ENCODE measurements at regions not wholly inside any gene's neighbourhood (a gene's known extent, or its start where the extent isn't known, plus 50 kb on each side); places are given as distances from the start of the nearest gene placed in this dataset.

DNA sequence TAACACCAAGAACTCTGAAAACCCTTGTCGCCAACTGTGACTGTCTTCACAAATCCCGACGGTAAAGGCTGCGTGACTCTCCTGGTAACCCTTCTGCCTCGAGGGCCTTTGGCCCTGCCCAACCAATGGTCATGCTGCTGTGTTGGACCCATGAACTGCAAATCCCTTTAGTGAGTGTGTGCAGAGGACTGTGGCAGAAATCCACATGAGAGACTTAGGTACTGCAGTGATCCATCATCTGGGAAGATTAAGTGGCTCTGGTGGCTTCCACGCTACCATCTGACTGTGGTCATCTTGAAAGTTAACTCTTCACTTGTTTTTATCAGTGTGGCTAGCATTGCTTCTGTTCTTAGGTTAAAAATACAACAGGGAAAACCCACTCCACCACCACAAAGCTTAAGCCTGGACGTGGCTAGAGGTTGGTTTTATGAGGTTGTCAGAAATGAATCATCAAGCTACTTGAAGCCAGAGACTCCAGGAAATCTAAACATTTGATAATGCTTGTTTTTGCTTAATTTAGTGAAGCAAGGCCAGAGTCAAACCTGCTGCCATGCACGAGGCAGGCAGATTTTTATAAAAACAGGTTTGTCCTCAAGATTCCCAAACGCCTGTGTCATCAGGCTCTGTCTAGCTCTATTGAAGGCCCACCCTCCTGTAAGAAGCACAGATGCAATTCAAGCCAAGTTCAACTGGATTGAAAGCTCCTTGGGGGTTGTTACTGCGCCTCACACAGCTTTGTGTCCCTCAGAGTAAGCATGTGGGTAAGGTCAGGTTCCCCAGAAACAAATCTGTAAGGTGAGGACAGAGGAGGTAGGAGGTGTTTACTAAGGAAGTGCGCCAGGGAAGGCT lies 52.7 kb upstream of the ERCC6L2 start:
- no peak for DNase-seq (ENCODE audit: low read depth)

DNA sequence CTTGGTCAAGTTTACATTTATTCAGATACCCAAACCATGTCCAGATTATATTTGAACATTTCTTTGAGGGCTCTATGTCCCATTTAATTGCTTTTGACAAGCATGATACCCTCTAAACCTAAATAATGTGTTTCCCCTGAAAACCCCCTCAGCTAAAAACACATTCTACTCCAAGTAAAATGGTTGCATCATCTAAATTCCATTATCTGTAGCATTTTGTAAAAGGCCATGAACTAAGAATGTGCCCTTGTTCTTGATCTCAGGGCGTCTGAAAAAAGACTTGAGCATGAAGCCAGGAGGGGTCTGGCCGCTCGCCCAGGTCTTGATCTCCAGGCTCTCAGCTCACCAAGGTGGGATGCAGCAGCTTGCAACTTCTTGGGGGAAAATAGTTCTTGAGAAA lies 53.5 kb upstream of the ERCC6L2 start:
- no peak for DNase-seq (ENCODE audit: low read depth)

DNA sequence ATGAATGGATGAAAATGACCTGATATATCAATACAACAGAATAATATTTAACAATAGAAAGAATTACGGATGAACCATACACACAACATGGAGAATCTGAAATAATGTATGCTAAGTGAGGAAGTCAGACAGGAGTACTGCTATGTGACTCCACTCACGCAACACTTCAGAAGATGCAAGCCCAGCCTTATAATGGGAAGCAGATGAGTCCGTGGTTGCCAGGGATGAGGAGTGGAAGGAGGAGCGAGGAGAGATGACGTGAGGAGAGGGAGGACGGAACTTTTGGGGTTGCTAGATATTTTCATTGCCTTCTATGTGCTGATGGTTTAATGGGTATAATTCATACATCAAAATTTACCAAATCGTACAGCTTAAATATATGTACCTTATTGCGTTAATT lies 55.4 kb upstream of the ERCC6L2 start:
- no peak for DNase-seq (ENCODE audit: low read depth)

DNA sequence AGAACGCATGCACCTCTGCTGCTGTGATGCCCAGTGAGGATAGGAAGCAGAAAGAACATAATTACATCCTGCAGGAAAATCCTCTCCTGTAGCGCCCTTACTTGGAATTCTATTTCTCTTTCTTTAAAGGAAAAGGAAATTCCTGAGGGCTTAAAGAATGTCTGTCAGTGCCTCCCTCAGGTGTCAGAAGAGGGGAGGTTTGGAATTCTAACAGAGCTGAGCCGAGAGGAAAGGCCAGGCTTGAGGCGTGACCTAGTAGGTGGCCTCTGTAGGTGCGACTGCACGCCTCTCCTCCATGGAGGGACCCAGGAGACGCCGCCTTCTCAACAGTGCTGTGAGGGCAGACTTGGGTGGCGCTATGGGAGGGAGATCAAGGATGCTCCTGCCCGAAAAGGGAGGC lies 55.9 kb upstream of the ERCC6L2 start:
- no peak for DNase-seq (ENCODE audit: low read depth)

DNA sequence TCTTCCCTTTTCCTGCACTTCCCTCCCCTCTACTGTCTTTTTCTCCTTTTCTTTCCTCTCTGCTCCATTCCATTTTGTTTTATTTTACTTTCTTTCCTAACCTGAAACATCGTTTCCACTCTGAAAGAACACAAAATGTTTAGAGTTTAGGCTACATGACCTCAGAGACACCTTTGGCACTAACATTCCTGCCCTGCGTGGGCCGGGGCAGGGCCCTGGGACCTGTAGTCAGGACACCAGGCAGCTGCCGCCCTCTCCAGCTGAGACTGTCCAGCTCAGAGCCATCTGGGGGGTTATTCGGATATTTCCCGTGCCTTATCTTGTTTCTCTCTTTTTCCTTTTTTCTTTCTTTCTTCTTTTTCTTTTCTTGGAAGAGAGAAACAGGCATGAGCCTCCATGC lies 58.3 kb upstream of the ERCC6L2 start:
- no peak for DNase-seq (ENCODE audit: low read depth)

DNA sequence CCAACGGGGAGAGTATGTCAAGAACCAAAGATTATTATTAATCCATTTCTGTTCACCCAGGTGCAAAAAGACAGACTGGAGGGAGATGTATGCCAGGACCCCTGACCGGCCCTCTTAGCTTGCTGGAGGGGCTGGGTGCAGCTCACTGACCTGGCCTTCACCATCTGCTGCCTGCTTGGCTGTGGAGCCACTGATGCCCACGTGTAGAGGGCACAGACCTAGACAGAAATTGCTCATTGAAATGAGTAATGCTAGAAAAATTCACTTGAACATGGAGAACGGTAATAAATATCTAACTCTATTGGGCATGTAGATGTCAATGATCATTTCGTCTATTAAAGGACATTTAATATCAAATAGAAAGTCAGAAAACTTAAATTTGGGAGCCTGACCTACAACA lies 58.8 kb upstream of the ERCC6L2 start:
- no peak for DNase-seq (ENCODE audit: low read depth)

DNA sequence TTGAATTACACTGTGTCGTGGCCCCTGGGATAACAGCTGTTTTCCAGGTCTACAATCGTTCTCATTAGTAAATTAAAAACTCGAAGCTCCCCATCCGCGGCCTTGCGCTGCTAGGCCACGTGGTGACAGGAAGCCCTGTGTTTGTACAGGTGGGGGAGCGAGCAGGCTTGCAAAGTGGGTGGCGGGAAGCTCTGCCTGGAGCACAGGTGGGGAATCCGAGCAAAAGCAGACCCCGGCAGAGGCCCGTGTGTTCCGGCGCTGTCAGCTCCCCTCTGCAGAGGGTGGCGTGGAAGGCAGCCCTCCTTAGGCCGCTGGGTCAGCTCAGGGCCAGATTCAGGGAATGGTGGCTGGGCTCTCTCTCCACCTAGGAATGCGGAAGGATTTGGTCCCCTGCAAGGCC lies 59.5 kb upstream of the ERCC6L2 start:
- DNase-seq (ENCODE audit: low read depth) = no peak

DNA sequence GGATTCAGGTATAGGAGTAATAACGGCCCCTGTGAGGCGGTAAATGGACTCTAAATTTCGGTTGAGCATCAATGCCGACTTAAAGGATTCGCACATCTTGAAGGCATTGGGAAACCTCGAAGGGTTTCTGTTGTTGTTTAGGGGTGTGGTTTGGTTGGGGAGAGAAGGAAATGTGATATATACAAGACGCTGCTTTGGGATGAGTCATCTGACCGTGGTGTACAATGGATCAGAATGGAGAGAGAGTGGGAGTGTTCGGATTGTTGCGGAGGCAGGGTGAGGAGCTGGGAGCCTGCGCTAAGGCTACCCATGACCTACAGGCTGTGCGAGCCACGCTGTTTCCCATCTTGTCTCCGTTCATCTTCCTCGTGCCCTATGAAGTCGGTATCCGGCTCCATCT lies 60.4 kb upstream of the ERCC6L2 start:
- DNase-seq (ENCODE audit: low read depth) = no peak

DNA sequence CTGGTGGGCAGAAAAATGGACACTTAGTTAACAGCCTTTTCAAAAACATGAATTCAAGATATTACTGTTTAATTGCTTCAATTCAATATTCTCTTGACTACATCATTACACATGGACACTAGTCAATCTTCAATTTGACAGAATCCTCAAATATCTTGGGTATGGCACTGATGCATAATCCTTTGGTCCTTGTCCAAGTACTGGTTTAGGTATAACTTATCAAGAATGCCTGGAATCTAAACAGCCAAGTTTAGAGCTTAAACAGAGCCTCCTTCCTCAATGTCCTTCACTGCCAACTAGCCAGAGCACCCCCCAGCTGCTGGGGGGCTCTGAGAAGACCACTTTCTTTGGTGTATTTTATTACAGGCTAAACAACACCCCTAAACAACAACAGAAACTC lies 61.6 kb upstream of the ERCC6L2 start:
- no peak for DNase-seq (ENCODE audit: low read depth)

DNA sequence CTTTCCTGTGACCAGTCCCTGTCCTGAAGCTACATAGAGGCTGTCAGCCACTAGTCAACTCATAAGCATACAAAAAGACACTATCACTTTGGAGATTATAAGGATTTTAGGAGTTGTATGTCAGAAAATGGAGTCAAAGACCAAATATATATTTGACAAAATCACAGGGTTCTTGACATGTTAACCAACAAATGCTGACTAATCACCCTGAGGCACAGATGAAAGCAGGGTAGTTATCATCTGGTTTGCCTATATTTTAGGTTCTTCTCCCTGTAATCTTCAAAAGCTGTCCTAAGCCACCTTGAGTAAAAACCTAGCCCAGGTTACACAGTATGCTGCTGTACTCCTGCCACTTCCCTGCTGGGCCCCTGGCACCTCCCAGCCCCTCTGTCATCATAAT lies 64.7 kb upstream of the ERCC6L2 start:
- no peak for DNase-seq (ENCODE audit: low read depth)

DNA sequence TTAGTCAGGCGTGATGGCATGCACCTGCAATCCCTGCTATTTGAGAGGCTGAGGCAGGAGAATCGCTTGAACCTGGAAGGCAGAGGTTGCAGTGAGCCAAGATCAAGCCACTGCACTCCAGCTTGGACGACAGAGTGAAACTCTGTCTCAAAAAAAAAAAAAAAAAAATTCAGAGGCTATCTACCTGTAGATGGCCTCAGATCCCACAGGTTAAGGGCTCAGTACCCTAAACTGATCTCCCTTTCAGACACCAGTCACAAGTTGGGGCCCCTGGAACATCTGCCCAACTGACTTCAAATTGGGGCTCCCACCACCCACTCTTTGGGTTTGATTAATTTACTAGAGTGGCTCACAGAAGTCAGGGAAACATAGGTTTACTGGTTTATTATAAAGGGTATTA lies 65.4 kb upstream of the ERCC6L2 start:
- DNase-seq (ENCODE audit: low read depth) = no peak

DNA sequence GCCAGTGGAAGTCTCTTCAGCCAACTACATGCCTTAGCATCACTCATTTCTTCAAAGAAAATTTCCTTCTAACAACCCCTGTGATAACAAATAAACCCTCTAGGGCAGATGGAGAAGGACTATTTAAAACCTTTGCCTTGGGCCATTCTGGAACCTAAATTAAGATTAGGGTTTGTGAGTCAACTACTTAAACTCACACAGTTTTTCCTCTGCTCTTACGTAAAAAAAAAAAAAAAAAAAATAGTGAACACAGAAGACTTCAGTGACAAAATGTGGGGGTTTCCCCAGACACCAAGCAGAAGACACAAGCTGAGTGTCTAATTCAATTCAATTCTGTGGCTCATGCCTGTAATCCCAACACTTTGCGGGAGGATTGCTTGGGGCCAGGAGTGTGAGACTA lies 65.8 kb upstream of the ERCC6L2 start:
- DNase-seq (ENCODE audit: low read depth) = no peak

DNA sequence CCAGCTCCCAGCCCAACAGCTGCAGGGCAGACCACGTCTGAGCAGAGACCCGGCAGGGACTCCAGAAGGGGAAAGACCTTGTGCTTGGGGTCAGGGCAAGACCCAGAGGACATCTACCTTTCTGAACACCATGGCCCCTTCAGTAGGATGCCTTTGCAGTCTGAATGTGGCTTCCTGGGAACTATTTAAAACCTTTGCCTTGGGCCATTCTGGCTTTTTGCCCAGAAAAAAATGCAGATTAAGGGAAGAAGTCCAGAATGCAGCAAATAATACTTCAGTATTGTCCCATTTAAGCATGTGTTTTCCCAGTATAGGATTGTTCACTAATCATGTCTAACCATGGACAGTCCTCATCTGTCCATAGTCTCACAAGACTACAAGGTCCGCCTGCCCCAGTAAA lies 67.5 kb upstream of the ERCC6L2 start:
- no peak for DNase-seq (ENCODE audit: low read depth)

DNA sequence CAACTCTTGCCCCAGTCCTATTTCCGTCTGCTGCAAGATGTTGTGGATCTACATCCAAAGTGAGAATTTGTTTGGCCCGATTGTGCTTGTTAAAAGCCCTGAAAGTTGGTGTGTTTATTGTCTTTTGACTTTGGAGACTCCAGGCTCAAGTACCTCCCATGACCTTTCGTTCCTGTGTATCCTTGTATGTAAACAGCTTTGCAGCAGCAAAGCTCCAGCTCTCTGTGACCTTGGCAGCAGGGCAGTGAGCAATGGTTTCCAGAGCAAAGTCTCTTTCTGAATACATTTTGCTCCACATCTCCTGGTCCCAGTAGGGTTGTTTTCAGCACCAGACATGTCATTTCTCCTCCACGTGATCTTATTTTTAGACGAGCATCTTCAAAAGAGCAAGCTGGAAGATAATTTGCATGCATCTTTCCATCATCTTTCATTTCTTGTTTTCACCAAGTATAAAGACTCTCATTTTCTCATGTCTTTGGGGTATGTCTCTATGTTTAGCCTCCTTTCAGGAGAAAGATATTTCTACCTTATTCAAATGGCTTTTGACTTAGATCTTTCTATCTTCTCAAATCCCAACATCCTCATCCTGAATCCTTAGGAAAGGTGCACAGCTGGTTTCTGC lies 68.1 kb upstream of the ERCC6L2 start:
- DNase-seq (ENCODE audit: low read depth) = no peak

DNA sequence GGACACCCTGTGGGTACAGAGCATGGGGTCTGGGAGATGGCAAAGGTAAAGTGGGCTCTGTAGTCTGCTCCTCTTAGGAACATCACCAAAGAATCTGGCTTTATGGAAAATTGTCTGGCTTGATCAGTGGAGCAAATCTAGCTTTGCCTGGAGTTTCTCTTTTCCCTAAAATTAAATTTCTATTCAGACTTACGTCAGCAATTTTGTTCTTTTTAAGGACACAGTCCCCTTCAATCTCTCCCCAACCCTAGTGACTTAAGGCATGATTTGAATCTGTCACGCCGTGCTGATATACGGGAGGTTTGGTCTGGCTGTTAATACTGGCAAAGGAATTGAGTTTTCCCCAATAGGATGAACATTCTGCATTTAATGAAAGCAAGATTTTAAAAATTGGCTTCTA lies 72.3 kb upstream of the ERCC6L2 start:
- DNase-seq (ENCODE audit: low read depth) = no peak

DNA sequence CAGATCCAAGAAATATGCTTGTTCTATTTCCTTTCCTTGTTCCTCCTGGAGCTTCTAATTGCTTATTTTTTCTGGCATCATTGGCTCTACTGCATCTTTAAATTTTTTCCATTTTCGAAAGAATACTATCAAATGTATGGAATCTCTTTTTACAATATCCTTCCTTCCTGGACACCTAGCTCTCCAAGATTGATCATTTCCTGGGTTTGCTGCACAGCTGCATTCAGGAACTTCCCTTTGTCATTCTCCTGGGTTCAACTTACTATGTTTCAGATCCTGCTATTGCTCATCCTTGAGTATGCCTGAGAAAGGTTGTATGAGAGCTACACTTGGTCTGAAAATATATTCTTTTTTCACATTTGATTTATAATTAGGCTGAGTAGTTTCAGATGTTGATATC lies 73.7 kb upstream of the ERCC6L2 start:
- no peak for DNase-seq (ENCODE audit: low read depth)

DNA sequence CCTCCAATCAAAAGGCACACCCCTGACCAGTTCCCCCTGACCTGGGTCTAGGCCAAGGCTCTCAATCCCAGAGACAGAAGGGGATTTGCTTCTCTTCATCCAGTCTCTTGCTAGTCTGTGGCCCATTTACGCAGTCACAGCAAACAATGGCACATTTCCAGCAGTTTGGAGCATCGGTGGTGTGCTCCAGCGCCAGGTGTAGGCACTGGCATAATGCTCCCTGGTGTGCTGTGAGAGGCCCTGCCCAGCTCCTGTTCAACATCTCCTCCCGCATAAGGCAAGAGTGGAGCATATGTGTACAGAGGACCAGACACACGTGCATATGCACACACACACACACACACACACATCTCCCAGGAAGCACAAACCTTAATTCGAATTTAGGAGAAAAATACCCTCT lies 79.5 kb upstream of the ERCC6L2 start:
- no peak for DNase-seq (ENCODE audit: low read depth)

DNA sequence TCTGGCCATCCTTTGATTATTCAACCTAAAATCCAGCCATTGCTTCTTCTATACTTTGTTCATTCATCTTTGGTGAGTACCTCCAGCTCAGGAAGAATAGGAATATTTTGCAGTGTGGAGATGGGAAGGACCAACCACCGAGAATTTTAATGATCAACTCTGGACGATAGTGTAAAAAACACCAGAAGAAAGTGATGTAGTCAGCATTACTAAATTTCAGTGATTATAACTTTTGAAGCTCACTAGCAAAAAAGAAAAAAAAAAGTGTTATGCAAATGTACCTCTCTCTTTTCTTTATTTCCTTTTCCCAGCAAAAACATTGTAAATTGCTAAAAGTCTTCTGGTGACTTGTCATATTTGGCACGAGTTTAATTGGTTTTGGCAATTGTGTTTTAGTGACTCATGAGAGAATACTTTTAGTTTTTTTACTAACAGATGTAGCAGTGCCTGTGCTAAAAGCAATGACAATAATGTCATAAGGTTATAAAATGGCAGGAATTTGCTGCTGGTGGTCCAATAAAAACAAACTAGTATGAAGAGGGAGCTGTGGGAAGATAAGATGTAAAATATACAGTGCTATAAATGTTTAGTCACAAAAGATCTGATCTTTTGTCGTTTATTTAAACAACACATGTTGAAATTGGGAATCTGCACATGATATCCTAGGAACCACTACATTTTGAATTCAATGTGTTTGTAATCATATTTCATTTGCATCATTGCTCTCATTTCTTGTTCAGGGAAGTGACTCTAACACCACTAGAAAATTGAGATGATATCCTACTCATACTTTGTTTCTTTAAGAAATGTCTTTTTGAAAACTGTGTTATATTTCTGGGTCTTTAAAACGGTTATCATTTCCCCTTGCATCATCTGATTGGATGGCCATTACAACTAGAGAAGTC lies 81.3 kb upstream of the ERCC6L2 start:
- DNase-seq (ENCODE audit: low read depth) = no peak

DNA sequence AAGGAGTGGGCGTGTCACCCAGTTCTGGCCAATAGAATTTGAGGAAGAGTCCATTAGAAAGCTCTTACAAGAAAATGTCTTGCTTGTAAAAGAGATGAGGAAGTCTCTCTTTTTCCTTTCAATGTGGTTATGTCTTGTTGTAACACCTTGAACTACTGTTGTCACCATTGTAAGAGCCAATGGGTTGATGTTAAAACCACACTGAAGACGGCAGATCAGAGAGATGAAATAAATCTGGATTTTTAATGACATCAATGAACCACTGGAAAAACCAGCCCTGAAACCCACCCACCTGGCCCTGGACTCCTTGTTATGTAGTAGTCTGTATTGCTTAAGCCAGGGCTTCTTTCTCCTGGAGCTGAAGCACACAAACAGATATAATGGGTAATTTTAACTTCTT lies 83.8 kb upstream of the ERCC6L2 start:
- no peak for DNase-seq (ENCODE audit: low read depth)

DNA sequence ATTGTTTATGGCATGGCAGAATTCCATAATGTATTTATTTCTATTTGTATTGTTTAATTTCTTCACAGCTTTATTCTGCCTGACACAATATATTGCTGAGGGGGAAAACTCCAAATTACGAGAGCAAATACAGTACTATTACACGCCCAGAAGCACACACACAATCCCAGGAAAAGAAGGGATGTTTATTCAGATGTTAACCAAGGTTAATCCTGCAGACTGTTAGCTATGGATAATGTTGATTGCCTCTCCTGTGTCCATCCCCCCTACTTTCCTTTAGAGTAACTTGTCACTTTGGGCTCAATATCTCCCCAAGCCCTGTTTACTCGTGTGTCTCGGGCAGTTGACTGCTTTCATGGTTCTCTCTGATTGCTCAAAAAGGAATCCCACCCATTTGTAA lies 84.2 kb upstream of the ERCC6L2 start:
- DNase-seq (ENCODE audit: low read depth) = no peak

DNA sequence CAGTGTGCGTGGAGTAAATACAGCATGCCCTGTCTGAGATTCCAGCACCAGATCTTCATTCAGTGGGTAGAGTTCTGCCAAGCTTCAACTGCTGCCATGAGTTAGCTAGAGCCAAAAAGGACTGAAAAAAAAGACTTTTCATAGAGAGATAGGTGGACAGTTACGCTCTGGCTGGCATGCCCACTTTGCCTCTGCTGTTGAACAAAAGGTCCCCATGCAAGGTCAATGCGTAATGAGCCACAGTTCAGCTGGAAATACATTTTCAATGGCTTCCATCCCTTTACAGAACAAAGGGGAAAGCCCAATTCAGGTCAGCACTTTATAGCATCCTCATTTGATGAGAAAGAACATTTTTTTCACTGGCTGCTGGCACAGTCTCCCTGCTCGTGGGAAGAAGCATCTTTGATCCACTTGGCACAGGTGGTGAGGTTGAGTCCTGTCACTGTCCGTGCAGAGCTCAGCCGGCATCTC lies 86.9 kb upstream of the ERCC6L2 start:
- DNase-seq (ENCODE audit: low read depth) = no peak

DNA sequence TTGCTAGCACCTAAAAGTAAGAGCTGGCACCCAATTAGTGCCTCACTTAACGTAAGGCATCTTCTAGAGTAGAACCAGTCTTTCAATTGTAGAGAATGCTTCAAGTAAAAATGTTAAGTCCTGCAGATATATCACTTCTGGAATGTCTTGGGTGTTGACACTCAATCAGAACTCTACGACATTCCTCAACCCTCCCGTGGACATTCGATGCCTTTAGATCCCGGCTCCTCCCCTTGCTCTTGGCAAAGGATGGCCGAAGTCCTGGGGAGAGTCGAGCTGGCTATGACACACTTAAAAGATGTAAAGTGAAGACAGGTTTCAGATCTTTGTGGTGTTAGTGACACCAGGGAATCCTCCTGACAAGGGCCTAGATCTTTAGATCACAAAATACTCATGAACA lies 87.5 kb upstream of the ERCC6L2 start:
- DNase-seq (ENCODE audit: low read depth) = no peak

DNA sequence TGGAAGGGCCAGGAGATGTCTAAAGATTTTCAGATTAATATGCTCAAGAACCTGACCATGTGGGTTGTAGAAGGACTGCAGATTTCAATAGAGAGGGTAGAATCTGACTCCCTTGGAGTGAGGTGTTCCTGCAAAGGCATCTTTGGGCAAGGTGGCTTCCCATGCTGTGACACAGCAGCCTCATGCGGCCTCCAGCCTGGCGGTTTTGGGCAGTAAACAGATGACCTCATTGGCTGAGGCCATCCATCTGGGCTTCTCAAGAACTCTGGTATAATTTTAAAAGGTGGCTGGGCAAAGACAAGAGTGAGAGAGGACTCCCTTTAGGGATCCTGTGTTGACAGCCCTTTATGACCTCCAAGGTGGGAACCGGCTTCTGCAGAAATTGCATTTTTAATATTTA lies 90.3 kb upstream of the ERCC6L2 start:
- DNase-seq (ENCODE audit: low read depth) = no peak

Data from activated T-helper 9 cell treated with anti-CD3 and anti-CD28 coated beads, Interleukin-2, amount 50 U/mL, for 16 hours (primary cell).